HG02981 (cell line): ENCODE measurements at regions not wholly inside any gene's neighbourhood (a gene's known extent, or its start where the extent isn't known, plus 50 kb on each side); places are given as distances from the start of the nearest gene placed in this dataset.

Source experiments
- ATAC-seq: cut with Tn5 transposase; IDR thresholded peaks from one replicate; pipeline ENCODE4 v1.9.1; 2021; ENCODE audit warnings: mild to moderate bottlenecking, moderate library complexity; ENCODE audit not compliant: unreplicated experiment

DNA sequence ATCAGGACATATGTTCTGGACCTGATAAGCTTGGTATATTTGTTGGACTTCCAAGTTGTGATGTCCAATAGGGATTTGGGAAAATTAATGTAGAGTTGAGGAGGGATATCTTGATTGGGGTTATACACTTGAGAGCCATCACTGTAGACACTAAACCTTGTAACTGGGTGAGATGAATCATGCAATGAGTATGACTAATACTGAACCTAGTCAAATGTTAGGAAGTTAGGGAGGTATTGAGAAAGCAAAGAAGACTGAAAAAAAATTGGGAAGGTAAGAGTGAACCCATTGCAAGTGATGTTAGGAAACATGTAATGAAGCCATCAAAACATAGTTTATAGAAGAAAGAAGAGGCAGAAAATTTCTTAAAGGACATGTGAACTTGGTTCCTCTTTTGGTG lies 668.4 kb upstream of the CDH9 start:
- ATAC-seq, result no peak

DNA sequence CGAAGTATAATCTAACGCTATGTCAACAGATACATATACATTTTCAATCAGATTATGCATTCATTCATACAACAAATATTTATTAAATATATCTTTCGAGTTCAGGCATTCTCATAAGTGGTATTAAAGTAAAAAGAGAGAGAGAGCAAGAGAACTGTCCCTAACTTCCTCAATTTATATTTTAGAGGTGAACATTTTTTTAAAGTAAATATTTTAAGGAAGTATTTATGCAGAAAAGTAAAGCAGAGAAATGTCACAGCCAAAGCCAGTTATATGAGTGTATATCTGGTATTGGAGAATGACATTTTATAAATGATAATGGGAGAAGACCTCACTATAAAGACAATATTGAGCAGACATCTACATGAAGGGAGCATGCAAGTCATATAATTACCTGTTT lies 667.3 kb upstream of the CDH9 start:
- no peak for ATAC-seq

- no peak for ATAC-seq
Measured at GRCh38 chr5:27701931-27702903, 663.8 kb upstream of the CDH9 start.

DNA sequence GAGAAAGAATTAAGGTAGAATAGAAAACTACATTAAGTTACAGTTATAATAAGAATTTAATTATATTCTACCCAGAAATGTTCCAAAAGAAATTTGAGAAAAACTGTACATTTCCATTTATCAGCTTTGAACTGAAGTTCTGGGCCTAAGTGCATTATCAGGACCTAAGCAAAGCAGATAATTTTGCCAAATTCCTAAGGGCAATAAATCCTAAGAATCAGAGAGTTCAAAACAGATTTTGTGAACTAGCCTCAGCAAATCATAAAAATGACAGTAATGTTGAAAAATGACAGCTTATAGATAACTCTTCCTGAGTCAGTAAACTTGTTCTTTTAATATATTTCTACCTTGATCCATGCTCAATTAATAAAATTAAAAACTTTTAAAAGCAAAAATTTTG lies 662.1 kb upstream of the CDH9 start:
- no peak for ATAC-seq

DNA sequence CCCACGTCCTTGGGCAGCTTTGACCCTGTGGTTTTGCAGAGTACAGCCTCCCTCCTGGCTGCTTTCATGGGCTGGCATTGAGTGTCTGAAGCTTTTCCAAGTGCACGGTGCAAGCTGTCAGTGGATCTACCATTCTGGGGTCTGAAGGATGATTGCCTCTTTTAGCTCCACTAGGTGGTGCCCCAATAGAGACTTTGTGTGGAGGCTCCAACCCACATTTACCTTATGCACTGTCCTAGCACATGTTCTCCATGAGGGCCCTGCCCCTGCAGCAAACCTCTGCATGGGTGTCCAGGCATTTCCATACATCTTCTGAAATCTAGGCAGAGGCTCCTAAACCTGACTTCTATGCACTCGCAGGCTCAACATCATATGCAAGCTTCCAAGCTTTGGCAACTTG lies 644.2 kb upstream of the CDH9 start:
- no peak for ATAC-seq

DNA sequence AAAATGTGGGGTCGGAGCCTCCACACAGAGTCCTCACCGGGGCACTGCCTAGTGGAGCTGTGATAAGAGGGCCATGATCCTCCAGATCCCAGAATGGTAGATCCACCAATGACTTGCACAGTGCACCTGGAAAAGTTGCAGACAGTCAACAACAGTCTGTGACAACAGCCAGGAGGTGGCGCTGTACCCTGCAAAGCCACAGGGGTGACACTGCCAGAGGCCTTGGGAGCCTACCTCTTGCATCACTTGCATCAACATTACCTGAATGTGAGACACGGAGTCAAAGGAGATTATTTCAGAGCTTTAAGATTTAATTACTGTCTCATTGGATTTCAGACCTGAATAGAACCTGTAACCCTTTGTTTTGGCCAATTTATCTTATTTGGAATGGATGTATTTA lies 614.1 kb upstream of the CDH9 start:
- ATAC-seq, result no peak

DNA sequence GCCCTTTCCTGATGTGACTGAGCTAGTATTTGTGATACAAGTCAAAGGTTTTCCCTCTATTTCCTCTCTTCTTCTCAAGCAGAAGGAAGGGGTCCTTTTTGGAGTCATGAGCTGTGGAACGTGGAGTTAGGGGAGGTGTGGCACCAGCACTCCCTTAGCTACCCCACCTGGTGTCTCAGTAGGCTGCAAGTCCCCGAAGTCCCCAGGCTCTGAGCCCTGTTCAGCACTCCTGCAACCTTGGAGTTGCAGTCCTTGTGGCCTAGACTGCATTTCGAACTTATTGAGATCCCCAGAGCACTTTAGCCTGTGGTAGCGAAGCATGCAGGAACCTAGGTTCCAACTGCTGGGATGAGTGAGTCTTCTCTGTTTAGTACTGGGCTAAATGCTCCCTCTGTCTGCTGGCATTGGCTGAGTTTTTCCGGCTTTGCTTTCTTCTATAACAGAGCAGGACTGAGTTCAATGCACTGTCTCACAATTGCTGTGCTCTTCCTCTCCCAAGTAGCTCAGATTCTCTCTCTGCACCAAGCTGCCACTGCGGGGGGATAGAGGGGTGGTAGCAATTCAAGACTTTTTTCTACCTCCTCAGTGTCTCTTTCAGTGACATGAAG lies 600.7 kb upstream of the CDH9 start:
- ATAC-seq, result no peak

- no peak for ATAC-seq
Measured at GRCh38 chr5:27619982-27620381, 581.6 kb upstream of the CDH9 start.

DNA sequence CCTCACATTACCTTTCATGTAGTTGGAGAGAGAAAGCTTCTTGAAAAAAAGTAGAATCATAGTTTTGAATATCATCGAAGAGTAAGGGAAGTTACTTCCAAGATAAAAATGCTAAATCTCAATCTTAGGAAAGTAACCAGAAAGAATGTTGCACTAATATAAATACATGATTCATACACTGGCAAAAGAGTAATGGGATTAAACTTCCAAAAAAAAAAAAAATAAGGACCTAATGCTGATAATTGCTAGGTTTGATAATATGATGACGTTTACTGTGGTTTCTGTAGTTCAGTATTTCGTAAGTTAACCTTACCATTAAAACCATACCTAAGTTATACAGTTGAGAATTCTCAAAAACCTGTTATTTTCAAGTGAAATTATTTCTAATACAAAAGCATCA lies 573.8 kb upstream of the CDH9 start:
- ATAC-seq, result no peak

DNA sequence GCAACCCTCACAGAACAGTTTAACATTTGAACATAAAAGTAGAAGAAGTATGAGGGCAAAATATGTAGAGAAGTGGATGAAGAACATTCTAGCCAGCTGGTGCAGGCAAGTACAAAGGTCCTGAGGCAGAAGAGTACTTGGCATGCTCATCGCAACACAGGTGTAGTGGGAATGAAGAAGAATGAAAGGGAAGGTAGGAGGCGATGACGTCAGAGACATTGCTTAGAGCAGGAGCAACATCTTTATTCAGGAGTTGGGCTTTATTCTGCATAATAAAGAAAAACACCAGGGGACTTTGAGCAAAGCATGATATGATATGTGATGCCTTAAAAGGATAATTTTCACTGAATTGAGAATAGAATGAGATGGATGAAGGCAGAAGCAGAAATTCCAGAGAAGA lies 570.6 kb upstream of the CDH9 start:
- no peak for ATAC-seq

DNA sequence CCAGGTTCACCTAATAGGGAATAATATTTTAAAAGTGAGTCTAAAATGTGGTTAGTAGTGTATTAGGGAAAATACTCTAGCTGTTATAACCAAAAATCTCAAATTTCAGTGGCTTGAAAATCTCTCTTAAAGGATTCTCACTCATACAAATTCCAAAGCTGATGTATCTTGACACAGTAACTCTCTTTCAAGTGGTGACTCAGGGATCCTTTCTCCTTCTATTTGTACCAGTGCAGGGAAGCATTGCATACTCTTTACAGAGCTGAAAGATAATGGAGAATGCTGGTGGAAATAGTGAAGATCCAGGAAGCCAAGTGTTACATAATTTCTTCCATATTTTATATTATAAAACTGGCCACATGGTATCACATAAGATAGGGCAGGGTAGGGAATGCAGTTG lies 560.2 kb upstream of the CDH9 start:
- no peak for ATAC-seq

DNA sequence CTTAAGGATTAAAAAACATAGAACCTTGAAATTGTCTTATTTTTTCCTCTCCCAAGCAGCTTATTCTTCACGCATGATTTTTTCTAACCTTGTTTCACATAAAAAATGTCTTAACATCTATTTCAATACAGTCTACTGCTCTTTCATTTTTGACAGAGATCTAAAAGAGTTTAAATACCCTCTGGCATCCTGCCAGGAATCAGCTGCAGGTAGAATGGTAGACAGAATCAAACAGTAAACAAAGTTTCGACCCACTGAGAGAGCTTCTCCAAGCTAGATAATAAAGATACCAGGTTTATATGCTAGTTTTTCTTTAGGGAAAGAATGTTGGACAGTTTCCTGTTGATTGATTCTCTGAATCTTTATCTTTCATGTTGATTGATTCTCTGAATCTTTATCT lies 555.8 kb upstream of the CDH9 start:
- no peak for ATAC-seq

- no peak for ATAC-seq
Measured at GRCh38 chr5:27592231-27592630, 553.8 kb upstream of the CDH9 start.

DNA sequence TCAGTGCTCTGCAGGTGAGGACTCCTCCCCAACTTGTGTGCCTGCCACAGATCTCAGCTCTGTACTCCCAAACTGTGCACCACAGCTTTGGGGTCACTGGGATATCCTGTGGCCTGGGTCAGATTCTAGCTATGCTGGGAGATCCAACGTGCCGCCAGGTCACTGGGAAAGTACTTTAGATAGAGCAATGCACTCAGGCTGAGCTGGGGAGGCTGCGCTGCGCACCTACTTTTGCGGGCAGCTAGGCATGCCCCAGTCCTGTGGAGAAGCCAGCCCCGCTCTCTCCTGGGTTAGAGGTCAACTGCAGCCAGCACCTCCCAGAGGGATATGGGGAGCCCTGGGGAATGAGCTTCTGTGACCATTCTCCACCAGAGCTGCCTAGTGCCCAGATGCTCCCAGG lies 552.1 kb upstream of the CDH9 start:
- ATAC-seq, result no peak

DNA sequence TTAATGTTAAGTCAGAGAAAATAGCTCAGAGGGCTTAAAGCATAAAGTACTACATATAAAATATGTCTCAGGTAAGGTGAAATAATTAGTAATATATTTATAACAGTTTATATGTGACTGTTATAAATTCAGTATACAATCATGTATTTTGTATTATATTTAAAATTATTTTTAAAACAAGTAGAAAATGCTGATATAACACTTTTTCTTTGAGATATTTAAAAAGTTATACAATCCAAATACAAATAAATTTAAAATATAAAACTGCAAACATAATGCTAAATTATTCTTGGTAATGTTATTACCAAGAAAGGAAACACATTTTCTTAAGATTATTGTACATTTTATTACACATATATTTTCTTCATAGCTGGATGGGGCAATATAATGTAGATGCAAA lies 539.9 kb upstream of the CDH9 start:
- ATAC-seq, result no peak

- ATAC-seq, result no peak
Measured at GRCh38 chr5:27571681-27572080, 533.3 kb upstream of the CDH9 start.

DNA sequence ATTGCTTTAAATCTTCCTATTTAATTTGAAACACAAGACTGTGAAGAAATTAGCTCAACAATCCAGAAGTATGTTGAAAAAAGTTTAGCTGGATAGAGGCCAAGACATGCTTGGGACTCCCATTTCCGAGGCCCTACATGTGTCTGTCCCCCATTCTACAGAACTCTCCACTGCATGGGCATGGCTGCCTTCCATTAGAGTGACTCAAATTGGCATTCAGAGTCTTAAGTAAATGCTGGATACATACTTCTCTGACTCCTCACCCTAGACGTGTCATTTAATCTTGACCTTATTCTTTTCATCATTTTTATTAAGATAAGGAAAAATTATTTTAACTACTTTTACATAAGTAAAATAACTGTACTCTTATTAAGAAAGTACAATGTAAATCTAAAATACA lies 530.4 kb upstream of the CDH9 start:
- no peak for ATAC-seq

DNA sequence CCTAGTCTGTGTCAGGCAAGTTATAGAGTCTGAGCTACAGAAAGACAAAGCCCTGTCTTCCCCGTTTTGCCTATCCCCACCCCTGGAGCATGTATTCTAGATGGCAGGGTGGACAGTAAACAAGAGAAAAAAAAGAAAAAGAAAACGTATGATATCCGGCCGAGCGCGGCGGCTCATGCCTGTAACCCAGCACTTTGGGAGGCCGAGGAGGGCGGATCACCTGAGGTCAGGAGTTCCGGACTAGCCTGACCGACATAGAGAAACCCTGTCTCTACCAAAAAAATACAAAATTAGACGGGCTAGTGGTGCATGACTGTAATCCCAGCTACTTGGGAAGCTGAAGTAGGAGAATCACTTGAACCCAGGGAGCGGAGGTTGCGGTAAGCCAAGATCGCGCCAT lies 523.0 kb upstream of the CDH9 start:
- no peak for ATAC-seq

DNA sequence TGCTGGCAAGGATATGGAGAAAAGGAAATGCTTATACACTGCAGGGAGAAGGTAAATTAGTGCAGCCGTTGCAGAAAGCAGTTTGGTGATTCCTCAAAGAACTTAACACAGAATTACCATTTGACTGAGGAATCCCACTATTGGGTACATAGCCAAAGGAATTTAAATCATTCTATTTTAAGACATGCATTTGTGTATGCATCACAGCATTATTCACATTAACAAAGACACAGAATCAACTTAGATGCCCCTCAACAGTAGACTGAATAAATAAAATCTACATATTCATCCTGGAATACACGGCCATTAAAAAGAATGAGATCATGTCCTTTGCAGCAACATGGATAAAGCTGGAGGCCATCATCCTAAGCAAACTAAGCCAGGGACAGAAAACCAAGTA lies 510.1 kb upstream of the CDH9 start:
- ATAC-seq, result no peak

GRCh38 chr5:27535031-27535557 lies 496.7 kb upstream of the CDH9 start:
- ATAC-seq, result no peak

GRCh38 chr5:27532305-27532704 lies 493.9 kb upstream of the CDH9 start:
- no peak for ATAC-seq

DNA sequence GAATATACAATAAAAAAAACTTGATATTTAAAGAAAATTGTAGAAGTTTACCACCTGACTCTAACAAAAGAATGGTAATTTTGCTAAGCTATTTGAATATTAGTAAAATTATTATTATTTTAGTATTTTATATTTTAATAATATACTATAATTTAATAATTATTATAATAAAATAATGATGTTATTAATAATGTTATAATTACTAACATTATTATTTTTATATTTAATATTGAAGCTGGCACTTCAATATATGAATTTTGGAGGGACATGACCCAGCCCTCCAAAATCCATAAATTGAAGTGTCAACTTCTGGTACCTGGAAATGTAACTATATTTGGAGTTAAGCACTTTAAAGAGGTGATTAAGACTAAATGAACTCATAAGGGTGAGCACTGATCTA lies 486.1 kb upstream of the CDH9 start:
- no peak for ATAC-seq
